Smooth muscle cell (in vitro differentiated cells): ENCODE measurements at regions not wholly inside any gene's neighbourhood (a gene's known extent, or its start where the extent isn't known, plus 50 kb on each side); places are given as distances from the start of the nearest gene placed in this dataset.

Source experiments
- DNase-seq: peaks from one replicate; lab custom pipeline; 2025; ENCODE audit not compliant: unreplicated experiment; lab: John Stamatoyannopoulos, UW
- H2AFZ ChIP-seq: fragments of 200-600 bp; sonication (generic); 2 replicates; pipeline ENCODE4 v1.6.0; 2016; ENCODE audit warnings: antibody characterized with exemption, low read depth, mild to moderate bottlenecking
- H3F3A ChIP-seq: fragments of 200-600 bp; sonication (generic); 2 replicates; pipeline ENCODE4 v1.6.0; 2017; ENCODE audit warnings: antibody characterized with exemption, low read depth
- H3K27ac ChIP-seq: fragments of 200-600 bp; sonication (generic); 2 replicates; pipeline ENCODE4 v1.5.1; 2016; ENCODE audit warnings: low read depth, mild to moderate bottlenecking
- H3K27me3 ChIP-seq: fragments of 200-600 bp; sonication (generic); 2 replicates; pipeline ENCODE4 v1.6.1; 2016; ENCODE audit warnings: low read depth, mild to moderate bottlenecking
- H3K36me3 ChIP-seq: fragments of 200-600 bp; sonication (generic); 2 replicates; pipeline ENCODE4 v1.5.1; 2016; ENCODE audit warnings: low read depth
- H3K4me1 ChIP-seq: fragments of 200-600 bp; sonication (generic); 2 replicates; pipeline ENCODE4 v1.5.1; 2016; ENCODE audit warnings: low read depth
- H3K4me2 ChIP-seq: fragments of 200-600 bp; sonication (generic); 2 replicates; pipeline ENCODE4 v1.6.0; 2016; ENCODE audit warnings: mild to moderate bottlenecking
- H3K4me3 ChIP-seq: fragments of 200-600 bp; sonication (generic); 2 replicates; pipeline ENCODE4 v1.5.1; 2016; ENCODE audit warnings: mild to moderate bottlenecking
- H3K79me2 ChIP-seq: fragments of 200-600 bp; sonication (generic); 2 replicates; pipeline ENCODE4 v1.6.0; 2016; ENCODE audit warnings: low read depth, mild to moderate bottlenecking
- H3K9ac ChIP-seq: fragments of 200-600 bp; sonication (generic); 2 replicates; pipeline ENCODE4 v1.6.0; 2016; ENCODE audit warnings: low read depth
- H3K9me3 ChIP-seq: fragments of 200-600 bp; sonication (generic); replicated peaks from 2 replicates; pipeline ENCODE4 v1.5.1; 2016; ENCODE audit warnings: low read depth
- H4K20me1 ChIP-seq: fragments of 200-600 bp; sonication (generic); 2 replicates; pipeline ENCODE4 v1.6.0; 2016; ENCODE audit warnings: low read depth
- CTCF ChIP-seq: fragments of 200-600 bp; sonication (generic); IDR thresholded peaks from 2 replicates; pipeline ENCODE4 v1.5.1; 2017; ENCODE audit warnings: borderline replicate concordance, mild to moderate bottlenecking, antibody characterized with exemption; ENCODE audit not compliant: insufficient read depth, poor library complexity, severe bottlenecking
- WGBS: methylation state at CpG from one replicate; pipeline ENCODE4 v1.1.7; 2016; ENCODE audit warnings: low lambda C conversion rate; 5-methylcytosine and 5-hydroxymethylcytosine counted together

GRCh38 chr4:181756451-181757095 is 486.6 kb upstream of the TENM3 start:
- WGBS, result 61% methylated on average over 5 of the region's 5 CpGs
- TF ChIP-seq CTCF, result no peak
- no peaks in the 10 kb centered on the region for H4K20me1 ChIP-seq
- H3K9me3 ChIP-seq, result no peaks in the 10 kb centered on the region
- H3K79me2 ChIP-seq, result no peaks in the 10 kb centered on the region
- H3K27ac ChIP-seq, result no peak overlapping the region
- no peak overlapping the region for H3K4me3 ChIP-seq
- no peak overlapping the region for H2AFZ ChIP-seq
- DNase-seq, result no peak
- H3K4me2 ChIP-seq, result peak overlapping the region; percentile 31
- no peaks in the 10 kb centered on the region for H3F3A ChIP-seq
- no peaks in the 10 kb centered on the region for H3K36me3 ChIP-seq
- H3K4me1 ChIP-seq, result peaks cover 31% of the 10 kb centered on the region
- H3K27me3 ChIP-seq, result no peaks in the 10 kb centered on the region
- H3K9ac ChIP-seq, result no peak overlapping the region

- 87% methylated on average over 3 of the region's 3 CpGs for WGBS
- Histone ChIP-seq H3K9me3 (no peaks in the 10 kb centered on the region), H2AFZ (no peak overlapping the region), H3K79me2 (no peaks in the 10 kb centered on the region), H3K27me3 (no peaks in the 10 kb centered on the region), H3K36me3 (no peaks in the 10 kb centered on the region), H4K20me1 (no peaks in the 10 kb centered on the region), H3K4me1 (peaks cover 31% of the 10 kb centered on the region), H3K4me3 (no peak overlapping the region), H3K27ac (no peak overlapping the region), H3F3A (no peaks in the 10 kb centered on the region), H3K9ac (no peak overlapping the region), H3K4me2 (peak overlapping the region; percentile 31)
- no peak for TF ChIP-seq CTCF
- DNase-seq, result no peak
These were observed 486.1 kb upstream of the TENM3 start for GRCh38 chr4:181757098-181757497.

- H4K20me1 ChIP-seq, result no peaks in the 10 kb centered on the region
- H3K4me3 ChIP-seq, result no peak overlapping the region
- 75% methylated on average over 8 of the region's 8 CpGs for WGBS
- no peaks in the 10 kb centered on the region for H3K9me3 ChIP-seq
- H2AFZ ChIP-seq, result no peak overlapping the region
- H3K27me3 ChIP-seq, result no peaks in the 10 kb centered on the region
- no peak overlapping the region for H3K27ac ChIP-seq
- no peaks in the 10 kb centered on the region for H3F3A ChIP-seq
- peaks cover 31% of the 10 kb centered on the region for H3K4me1 ChIP-seq
- no peaks in the 10 kb centered on the region for H3K36me3 ChIP-seq
- H3K79me2 ChIP-seq, result no peaks in the 10 kb centered on the region
- H3K9ac ChIP-seq, result no peak overlapping the region
- TF ChIP-seq CTCF, result no peak
- H3K4me2 ChIP-seq, result no peak overlapping the region
- DNase-seq, result no peak
These were observed 485.1 kb upstream of the TENM3 start for GRCh38 chr4:181757910-181758660.
